ENCODE measurements at regions not wholly inside any gene's neighbourhood (a gene's known extent, or its start where the extent isn't known, plus 50 kb on each side); places are given as distances from the start of the nearest gene placed in this dataset.

DNA sequence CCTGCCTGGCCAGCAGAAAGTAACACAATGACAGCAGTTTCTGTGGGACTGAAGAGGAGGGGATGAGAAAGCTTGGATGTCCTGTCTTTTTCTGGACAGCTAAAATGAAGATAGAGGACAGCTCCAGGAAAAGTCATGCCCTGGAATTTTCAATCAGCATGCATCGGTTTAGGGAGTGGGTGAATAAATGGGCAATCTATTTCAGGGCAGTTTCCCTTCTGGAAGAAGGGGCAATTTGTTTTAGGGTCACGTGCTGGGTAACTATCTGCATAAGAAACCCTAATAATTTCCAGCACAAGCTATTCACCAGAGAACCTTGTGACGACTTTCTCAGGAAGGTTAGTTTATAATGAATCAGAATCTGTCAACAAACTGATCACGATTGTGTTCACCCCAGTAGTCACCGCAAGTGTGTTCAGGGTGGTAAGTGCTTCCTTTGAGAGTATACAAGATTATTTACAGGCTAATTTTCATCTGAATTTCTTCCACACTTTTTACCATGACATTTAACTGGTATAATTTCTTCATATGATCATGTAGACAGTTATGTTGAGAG, 318.0 kb upstream of the GBE1 start:
- TF ChIP-seq, protein P1, sequence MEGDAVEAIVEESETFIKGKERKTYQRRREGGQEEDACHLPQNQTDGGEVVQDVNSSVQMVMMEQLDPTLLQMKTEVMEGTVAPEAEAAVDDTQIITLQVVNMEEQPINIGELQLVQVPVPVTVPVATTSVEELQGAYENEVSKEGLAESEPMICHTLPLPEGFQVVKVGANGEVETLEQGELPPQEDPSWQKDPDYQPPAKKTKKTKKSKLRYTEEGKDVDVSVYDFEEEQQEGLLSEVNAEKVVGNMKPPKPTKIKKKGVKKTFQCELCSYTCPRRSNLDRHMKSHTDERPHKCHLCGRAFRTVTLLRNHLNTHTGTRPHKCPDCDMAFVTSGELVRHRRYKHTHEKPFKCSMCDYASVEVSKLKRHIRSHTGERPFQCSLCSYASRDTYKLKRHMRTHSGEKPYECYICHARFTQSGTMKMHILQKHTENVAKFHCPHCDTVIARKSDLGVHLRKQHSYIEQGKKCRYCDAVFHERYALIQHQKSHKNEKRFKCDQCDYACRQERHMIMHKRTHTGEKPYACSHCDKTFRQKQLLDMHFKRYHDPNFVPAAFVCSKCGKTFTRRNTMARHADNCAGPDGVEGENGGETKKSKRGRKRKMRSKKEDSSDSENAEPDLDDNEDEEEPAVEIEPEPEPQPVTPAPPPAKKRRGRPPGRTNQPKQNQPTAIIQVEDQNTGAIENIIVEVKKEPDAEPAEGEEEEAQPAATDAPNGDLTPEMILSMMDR (IDR thresholded peaks at IDR 0.05) = no peak
- TF ChIP-seq POLR2A (IDR thresholded peaks at IDR 0.05) = no peak
- no peaks in the 10 kb centered on the region for H3K36me3 ChIP-seq (replicated peaks in 1 of 2)
- intact Hi-C loops (cut with DNase I) = no loop called here
- 66 to 90% (median 75%) methylated on average over 5 of the region's 5 CpGs for WGBS, 4 donors
- no peak for DNase-seq
- no peaks in the 10 kb centered on the region for H3K27me3 ChIP-seq
- no peaks in the 10 kb centered on the region for H3K9me3 ChIP-seq (replicated peaks in 1 of 3)
- no peak overlapping the region for H3K4me3 ChIP-seq
- H3K4me1 ChIP-seq (replicated peaks in 1 of 2) = no peaks in the 10 kb centered on the region
- H3K27ac ChIP-seq = no peak overlapping the region

DNA sequence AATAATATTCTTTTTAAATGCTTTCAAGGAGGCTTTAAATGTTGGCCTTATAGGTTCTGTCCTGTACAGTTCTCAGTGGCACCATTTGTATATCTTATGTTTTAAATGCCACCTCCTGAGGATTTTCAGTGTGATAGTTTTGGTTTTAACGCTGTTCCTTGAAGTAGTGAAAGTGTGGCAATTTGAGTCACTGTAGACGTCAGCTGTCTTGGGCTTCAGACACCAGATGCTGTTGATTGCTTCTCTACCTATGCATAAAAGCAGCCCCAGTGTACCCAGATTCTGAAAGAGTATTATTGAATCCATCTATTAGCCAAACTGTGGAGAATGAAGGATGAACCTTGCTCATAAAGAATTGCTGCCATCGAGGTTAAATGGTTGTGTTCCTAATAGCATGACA, 316.8 kb upstream of the GBE1 start:
- TF ChIP-seq POLR2A (IDR thresholded peaks at IDR 0.05) = no peak
- TF ChIP-seq, protein P1 (IDR thresholded peaks at IDR 0.05) = no peak
- Histone ChIP-seq H3K9me3 (replicated peaks in 1 of 3) (no peaks in the 10 kb centered on the region), H3K4me1 (replicated peaks in 1 of 2) (no peaks in the 10 kb centered on the region), H3K36me3 (replicated peaks in 1 of 2) (no peaks in the 10 kb centered on the region), H3K4me3 (no peak overlapping the region), H3K27me3 (no peaks in the 10 kb centered on the region), H3K27ac (no peak overlapping the region)
- WGBS, 4 donors = 60 to 85% (median 84%) methylated on average over 3 of the region's 3 CpGs
- DNase-seq = no peak
- intact Hi-C loops (cut with DNase I) = no loop called here

DNA sequence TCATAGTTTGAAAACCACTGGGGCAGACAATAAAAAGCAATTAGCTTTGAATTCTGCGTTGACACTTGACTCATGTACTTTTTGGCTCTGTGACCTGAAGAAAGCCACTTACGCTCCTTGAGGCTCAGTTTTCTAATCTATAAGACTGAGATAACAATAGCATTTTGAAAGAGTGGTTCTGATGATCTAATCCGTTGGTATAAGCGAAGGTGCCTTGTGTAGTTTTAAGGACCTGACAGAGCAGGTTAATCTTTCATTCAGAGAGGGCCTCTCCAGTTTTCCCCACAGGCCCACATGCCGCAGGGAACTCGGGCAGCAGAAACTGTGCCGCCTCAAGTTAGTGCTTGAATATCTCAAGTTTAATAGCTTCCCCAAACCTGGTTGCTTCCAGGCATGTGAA, 306.0 kb upstream of the GBE1 start:
- no peak overlapping the region for H3K27ac ChIP-seq
- H3K4me3 ChIP-seq = no peak overlapping the region
- H3K9me3 ChIP-seq (replicated peaks in 1 of 3) = no peaks in the 10 kb centered on the region
- H3K36me3 ChIP-seq (replicated peaks in 1 of 2) = no peaks in the 10 kb centered on the region
- DNase-seq = no peak
- H3K27me3 ChIP-seq = no peaks in the 10 kb centered on the region
- WGBS, 4 donors = 88 to 92% (median 89%) methylated on average over 7 of the region's 7 CpGs
- TF ChIP-seq, protein P1 (IDR thresholded peaks at IDR 0.05) = no peak
- TF ChIP-seq POLR2A (IDR thresholded peaks at IDR 0.05) = no peak
- no peaks in the 10 kb centered on the region for H3K4me1 ChIP-seq (replicated peaks in 1 of 2)
- intact Hi-C loops (cut with DNase I) = no loop called here

DNA sequence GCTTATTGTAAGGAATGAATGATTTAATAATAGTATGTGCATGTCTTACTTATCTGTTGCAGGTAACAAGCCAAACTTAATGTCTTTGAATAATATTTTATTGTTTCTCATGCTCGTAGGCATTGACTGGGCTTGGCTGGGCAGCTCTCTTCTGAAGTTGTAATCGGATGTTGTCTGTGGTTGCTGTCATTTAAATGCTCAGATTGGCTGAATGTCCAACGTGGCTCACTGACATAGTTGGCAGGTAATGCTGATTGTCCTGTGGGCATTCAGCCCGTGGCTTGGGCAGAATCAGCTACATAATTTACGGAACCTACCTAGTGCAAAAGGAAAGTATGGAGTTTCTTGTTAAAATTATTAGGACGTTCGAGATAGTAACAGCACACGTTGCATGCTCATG, 297.4 kb upstream of the GBE1 start:
- TF ChIP-seq, protein P1 (IDR thresholded peaks at IDR 0.05) = no peak
- TF ChIP-seq POLR2A (IDR thresholded peaks at IDR 0.05) = no peak
- WGBS, 4 donors = 89 to 95% (median 91%) methylated on average over 8 of the region's 8 CpGs
- H3K4me3 ChIP-seq = no peak overlapping the region

More for the DNA sequence above, 297.4 kb upstream of the GBE1 start:
- Histone ChIP-seq H3K9me3 (replicated peaks in 1 of 3) (peaks cover 0 to 10% (median 0%) of the 10 kb centered on the region in 3 donors), H3K27me3 (no peaks in the 10 kb centered on the region), H3K36me3 (replicated peaks in 1 of 2) (no peaks in the 10 kb centered on the region), H3K27ac (no peak overlapping the region), H3K4me1 (replicated peaks in 1 of 2) (no peaks in the 10 kb centered on the region)
- DNase-seq = no peak
- intact Hi-C loops (cut with DNase I) = no loop called here
